Upper lobe of left lung (tissue), 6 donors: ENCODE measurements at regions not wholly inside any gene's neighbourhood (a gene's known extent, or its start where the extent isn't known, plus 50 kb on each side); places are given as distances from the start of the nearest gene placed in this dataset.

Source experiments
- ATAC-seq, 2 donors: fragments of 200-7000 bp; cut with Tn5 transposase; one replicate each; pipeline ENCODE4 v1.9.1; 2022; ENCODE audit warnings: mild to moderate bottlenecking in 2 of 2, moderate library complexity in 2 of 2; ENCODE audit not compliant: low FRiP score in 2 of 2
- DNase-seq, 2 donors: peaks; one replicate each; pipeline ENCODE4 v3.0.0-alpha.2; 2019 to 2020
- H3K27ac ChIP-seq, 4 donors: fragments of 200-600 bp; sonication (generic); one replicate each; pipeline ENCODE4 v1.5.1; 2016 to 2019
- H3K27me3 ChIP-seq, 4 donors: fragments of 200-600 bp; sonication (generic); one replicate each; pipeline ENCODE4 v1.5.1; 2017 to 2019
- H3K36me3 ChIP-seq, 4 donors: fragments of 200-600 bp; sonication (generic); one replicate each; pipeline ENCODE4 v1.5.1; 2016 to 2019
- H3K4me1 ChIP-seq, 4 donors: fragments of 200-600 bp; sonication (generic); one replicate each; pipeline ENCODE4 v1.5.1; 2018 to 2019
- H3K4me3 ChIP-seq, 4 donors: fragments of 200-600 bp; sonication (generic); one replicate each; pipeline ENCODE4 v1.5.1; 2017 to 2019; ENCODE audit warnings: mild to moderate bottlenecking in 2 of 4, moderate library complexity in 1 of 4
- H3K9me3 ChIP-seq, 4 donors: fragments of 200-600 bp; sonication (generic); one replicate each; pipeline ENCODE4 v1.5.1; 2018 to 2019
- CTCF ChIP-seq, 6 experiments: fragments of 450-650 bp in 4 of 6; fragments of 200-600 bp in 2 of 6; sonication (generic) in 2 of 6; IDR thresholded peaks; one replicate each; pipeline ENCODE4 v1.5.1; 2016 to 2019; ENCODE audit warnings: antibody characterized with exemption in 6 of 6
- EP300 ChIP-seq, 4 donors: sonication (generic); formaldehyde crosslinking; IDR thresholded peaks; one replicate each; pipeline ENCODE4 v1.5.1; 2017; ENCODE audit warnings: antibody characterized with exemption in 4 of 4, control low read depth in 2 of 4
- POLR2A ChIP-seq, 4 donors: fragments of 450-650 bp; IDR thresholded peaks; one replicate each; pipeline ENCODE4 v1.5.1; 2016 to 2017; ENCODE audit warnings: antibody characterized with exemption in 4 of 4, mild to moderate bottlenecking in 2 of 4
- POLR2AphosphoS5 ChIP-seq, 2 donors: sonication (generic); formaldehyde crosslinking; IDR thresholded peaks; one replicate each; pipeline ENCODE4 v1.5.1; 2017; ENCODE audit warnings: antibody characterized with exemption in 2 of 2
- WGBS, 2 donors: methylation state at CpG; one replicate each; pipeline ENCODE4 v1.1.5; 2017 to 2018; 5-methylcytosine and 5-hydroxymethylcytosine counted together
- donor health status: DM: no; HTN: no; CAD: no; lungs with moderate emphysema.
- donor health status: DM: no; HTN: yes; CAD: no; lungs with severe emphysema.

- Histone ChIP-seq H3K27me3 (no peaks in the 10 kb centered on the region), H3K4me3 (no peak overlapping the region), H3K4me1 (no peaks in the 10 kb centered on the region), H3K36me3 (no peaks in the 10 kb centered on the region), H3K27ac (no peak overlapping the region), H3K9me3 (no peaks in the 10 kb centered on the region)
- DNase-seq (no peak), ATAC-seq (no peak)
- TF ChIP-seq POLR2AphosphoS5 (IDR thresholded peaks at IDR 0.05), result no peak
- no peak for TF ChIP-seq EP300 (IDR thresholded peaks at IDR 0.05)
- no peak for TF ChIP-seq CTCF (IDR thresholded peaks at IDR 0.05)
- TF ChIP-seq POLR2A (IDR thresholded peaks at IDR 0.05), result no peak
- WGBS, 2 donors, result 69 to 80% methylated on average over 2 of the region's 2 CpGs
Observed at GRCh38 chr15:81899024-81899423, 146.8 kb downstream of the MEX3B start.

GRCh38 chr15:81897057-81897677 lies 148.7 kb downstream of the MEX3B start:
- no peaks in the 10 kb centered on the region for H3K36me3 ChIP-seq
- 68 to 77% methylated on average over 6 of the region's 6 CpGs for WGBS, 2 donors
- H3K4me3 ChIP-seq, result no peak overlapping the region
- H3K27me3 ChIP-seq, result no peaks in the 10 kb centered on the region
- ATAC-seq (no peak), DNase-seq (no peak)
- no peak overlapping the region for H3K27ac ChIP-seq
- TF ChIP-seq EP300 (IDR thresholded peaks at IDR 0.05) (no peak), POLR2AphosphoS5 (IDR thresholded peaks at IDR 0.05) (no peak), POLR2A (IDR thresholded peaks at IDR 0.05) (no peak), CTCF (IDR thresholded peaks at IDR 0.05) (no peak)
- H3K9me3 ChIP-seq, result no peaks in the 10 kb centered on the region
- H3K4me1 ChIP-seq, result no peaks in the 10 kb centered on the region

GRCh38 chr15:81896356-81896755 lies 149.5 kb downstream of the MEX3B start:
- 92 to 95% methylated on average over 3 of the region's 3 CpGs for WGBS, 2 donors
- H3K4me3 ChIP-seq, result no peak overlapping the region
- DNase-seq (no peak), ATAC-seq (no peak)
- no peaks in the 10 kb centered on the region for H3K36me3 ChIP-seq
- TF ChIP-seq POLR2AphosphoS5 (IDR thresholded peaks at IDR 0.05) (no peak), CTCF (IDR thresholded peaks at IDR 0.05) (no peak), EP300 (IDR thresholded peaks at IDR 0.05) (no peak), POLR2A (IDR thresholded peaks at IDR 0.05) (no peak)
- no peaks in the 10 kb centered on the region for H3K27me3 ChIP-seq
- H3K9me3 ChIP-seq, result no peaks in the 10 kb centered on the region
- H3K27ac ChIP-seq, result no peak overlapping the region
- H3K4me1 ChIP-seq, result no peaks in the 10 kb centered on the region

- no peaks in the 10 kb centered on the region for H3K4me1 ChIP-seq
- no peak for ATAC-seq
Observed at GRCh38 chr15:81895723-81896122, 150.1 kb downstream of the MEX3B start.

More at GRCh38 chr15:81895723-81896122, 150.1 kb downstream of the MEX3B start:
- Histone ChIP-seq H3K9me3 (no peaks in the 10 kb centered on the region), H3K27ac (no peak overlapping the region), H3K4me3 (no peak overlapping the region), H3K27me3 (no peaks in the 10 kb centered on the region), H3K36me3 (no peaks in the 10 kb centered on the region)
- TF ChIP-seq CTCF (IDR thresholded peaks at IDR 0.05) (no peak), EP300 (IDR thresholded peaks at IDR 0.05) (no peak), POLR2AphosphoS5 (IDR thresholded peaks at IDR 0.05) (no peak)
- WGBS, 2 donors, result 78 to 90% methylated on average over 2 of the region's 2 CpGs
- DNase-seq, result no peak
